HG02938 (cell line): ENCODE measurements at regions not wholly inside any gene's neighbourhood (a gene's known extent, or its start where the extent isn't known, plus 50 kb on each side); places are given as distances from the start of the nearest gene placed in this dataset.
"Not testable (repeated sequence)": the region's sequence is repeated elsewhere in the genome, so short reads cannot be mapped to it uniquely, and the experiment has no call there.

Experiments
- ATAC-seq: cut with Tn5 transposase; IDR thresholded peaks from one replicate; pipeline ENCODE4 v1.9.1; 2021; ENCODE audit warnings: mild to moderate bottlenecking, moderate library complexity; ENCODE audit not compliant: unreplicated experiment

- no peak for ATAC-seq
Observed at GRCh38 chr20:48447456-48447855, 380.3 kb downstream of the PREX1 start.

- ATAC-seq, result no peak
Observed at GRCh38 chr20:48445827-48446226, 382.0 kb downstream of the PREX1 start.

GRCh38 chr20:48444249-48444648 is 383.6 kb downstream of the PREX1 start:
- ATAC-seq, result no peak

GRCh38 chr20:48440916-48441315 is 386.9 kb downstream of the PREX1 start:
- ATAC-seq, result no peak

- ATAC-seq, result not testable (repeated sequence)
Observed at GRCh38 chr20:48440261-48440660, 387.5 kb downstream of the PREX1 start.

GRCh38 chr20:48437146-48437545 is 390.7 kb downstream of the PREX1 start:
- ATAC-seq, result no peak

- not testable (repeated sequence) for ATAC-seq
Observed at GRCh38 chr20:48436609-48437008, 391.2 kb downstream of the PREX1 start.

- ATAC-seq, result no peak
Observed at GRCh38 chr20:48433178-48433577, 394.6 kb downstream of the PREX1 start.

GRCh38 chr20:48432494-48432832 is 395.3 kb downstream of the PREX1 start:
- ATAC-seq, result no peak

- ATAC-seq, result no peak
Observed at GRCh38 chr20:48431653-48432493, 395.9 kb downstream of the PREX1 start.

- ATAC-seq, result no peak
Observed at GRCh38 chr20:48426630-48427029, 401.2 kb downstream of the PREX1 start.

- no peak for ATAC-seq
Observed at GRCh38 chr20:48425817-48426612, 401.8 kb downstream of the PREX1 start.

GRCh38 chr20:48425321-48425720 is 402.5 kb downstream of the PREX1 start:
- no peak for ATAC-seq

GRCh38 chr20:48422242-48422960 is 405.4 kb downstream of the PREX1 start:
- ATAC-seq, result no peak

GRCh38 chr20:48421547-48421946 is 406.3 kb downstream of the PREX1 start:
- ATAC-seq, result no peak

- no peak for ATAC-seq
Observed at GRCh38 chr20:48420176-48420575, 407.6 kb downstream of the PREX1 start.

- no peak for ATAC-seq
Observed at GRCh38 chr20:48419173-48419572, 408.6 kb downstream of the PREX1 start.

- no peak for ATAC-seq
Observed at GRCh38 chr20:48416002-48416401, 411.8 kb downstream of the PREX1 start.

GRCh38 chr20:48414786-48415185 is 413.0 kb downstream of the PREX1 start:
- ATAC-seq, result no peak

- no peak for ATAC-seq
Observed at GRCh38 chr20:48411919-48412522, 415.8 kb downstream of the PREX1 start.

GRCh38 chr20:48411245-48411644 is 416.6 kb downstream of the PREX1 start:
- no peak for ATAC-seq
